ENCODE measurements at regions not wholly inside any gene's neighbourhood (a gene's known extent, or its start where the extent isn't known, plus 50 kb on each side); places are given as distances from the start of the nearest gene placed in this dataset.

GRCh38 chr5:1748271-1748670 is 51.4 kb downstream of the MRPL36 start:
- intact Hi-C loops (cut with micrococcal nuclease): no loop called here

- intact Hi-C loops (cut with micrococcal nuclease): no loop called here
Observed at GRCh38 chr5:1747803-1748085, 51.9 kb downstream of the MRPL36 start.

GRCh38 chr5:1747079-1747802 is 52.4 kb downstream of the MRPL36 start:
- intact Hi-C loops (cut with micrococcal nuclease): no loop called here

GRCh38 chr5:1746371-1747078 is 53.1 kb downstream of the MRPL36 start:
- intact Hi-C loops (cut with micrococcal nuclease): no loop called here

GRCh38 chr5:1745796-1746370 is 53.8 kb downstream of the MRPL36 start:
- intact Hi-C loops (cut with micrococcal nuclease): no loop called here

- intact Hi-C loops (cut with micrococcal nuclease): no loop called here
Observed at GRCh38 chr5:1745123-1745795, 54.4 kb downstream of the MRPL36 start.

GRCh38 chr5:1744393-1745122 is 55.1 kb downstream of the MRPL36 start:
- intact Hi-C loops (cut with micrococcal nuclease): no loop called here

- intact Hi-C loops (cut with micrococcal nuclease): no loop called here
Observed at GRCh38 chr5:1743769-1744085, 55.9 kb downstream of the MRPL36 start.

- intact Hi-C loops (cut with micrococcal nuclease): no loop called here
Observed at GRCh38 chr5:1743061-1743768, 56.4 kb downstream of the MRPL36 start.

GRCh38 chr5:1737790-1738405 is 61.7 kb downstream of the MRPL36 start:
- intact Hi-C loops (cut with micrococcal nuclease): no loop called here

GRCh38 chr5:1736889-1737711 is 62.5 kb downstream of the MRPL36 start:
- intact Hi-C loops (cut with micrococcal nuclease): no loop called here

GRCh38 chr5:1736065-1736464 is 63.6 kb downstream of the MRPL36 start:
- intact Hi-C loops (cut with micrococcal nuclease): no loop called here

- intact Hi-C loops (cut with micrococcal nuclease): no loop called here
Observed at GRCh38 chr5:1735320-1735970, 64.2 kb downstream of the MRPL36 start.

GRCh38 chr5:1734908-1735289 is 64.7 kb downstream of the MRPL36 start:
- intact Hi-C loops (cut with micrococcal nuclease): no loop called here

GRCh38 chr5:1734271-1734907 is 65.2 kb downstream of the MRPL36 start:
- intact Hi-C loops (cut with micrococcal nuclease): no loop called here

- intact Hi-C loops (cut with micrococcal nuclease): no loop called here
Observed at GRCh38 chr5:1733369-1733768, 66.3 kb downstream of the MRPL36 start.

- intact Hi-C loops (cut with micrococcal nuclease): no loop called here
Observed at GRCh38 chr5:1732945-1733344, 66.7 kb downstream of the MRPL36 start.

- intact Hi-C loops (cut with micrococcal nuclease): no loop called here
Observed at GRCh38 chr5:1732238-1732941, 67.2 kb downstream of the MRPL36 start.
